NCI-H774 (cell line): ENCODE measurements at regions not wholly inside any gene's neighbourhood (a gene's known extent, or its start where the extent isn't known, plus 50 kb on each side); places are given as distances from the start of the nearest gene placed in this dataset.
"Not testable (repeated sequence)": the region's sequence is repeated elsewhere in the genome, so short reads cannot be mapped to it uniquely, and the experiment has no call there.

Source experiments
- DNase-seq: peaks from one replicate; lab custom pipeline; 2025; lab: John Stamatoyannopoulos, UW

GRCh38 chr5:51165621-51166020, 217.6 kb upstream of the ISL1 start:
- DNase-seq: not testable (repeated sequence)

- DNase-seq: no peak
Measured at GRCh38 chr5:51172903-51173626, 210.2 kb upstream of the ISL1 start.

- DNase-seq: no peak
Measured at GRCh38 chr5:51181208-51181894, 201.9 kb upstream of the ISL1 start.

- DNase-seq: no peak
Measured at GRCh38 chr5:51185850-51186329, 197.4 kb upstream of the ISL1 start.

- no peak for DNase-seq
Measured at GRCh38 chr5:51188001-51188591, 195.2 kb upstream of the ISL1 start.

- DNase-seq: peak; percentile 61
Measured at GRCh38 chr5:51194671-51195070, 188.6 kb upstream of the ISL1 start.

GRCh38 chr5:51201024-51201423, 182.2 kb upstream of the ISL1 start:
- DNase-seq: peak; percentile 10

- DNase-seq: no peak
Measured at GRCh38 chr5:51201708-51202107, 181.5 kb upstream of the ISL1 start.

- DNase-seq: no peak
Measured at GRCh38 chr5:51202161-51202560, 181.1 kb upstream of the ISL1 start.

GRCh38 chr5:51203598-51203997, 179.7 kb upstream of the ISL1 start:
- no peak for DNase-seq

- DNase-seq: no peak
Measured at GRCh38 chr5:51208296-51208695, 175.0 kb upstream of the ISL1 start.

GRCh38 chr5:51214746-51215145, 168.5 kb upstream of the ISL1 start:
- DNase-seq: no peak

- peak; percentile 22 for DNase-seq
Measured at GRCh38 chr5:51225789-51226742, 157.2 kb upstream of the ISL1 start.

- no peak for DNase-seq
Measured at GRCh38 chr5:51227963-51228470, 155.2 kb upstream of the ISL1 start.

GRCh38 chr5:51230336-51230735, 152.9 kb upstream of the ISL1 start:
- no peak for DNase-seq

GRCh38 chr5:51242456-51242855, 140.8 kb upstream of the ISL1 start:
- no peak for DNase-seq

GRCh38 chr5:51250957-51251356, 132.3 kb upstream of the ISL1 start:
- not testable (repeated sequence) for DNase-seq

- DNase-seq: no peak
Measured at GRCh38 chr5:51271261-51271660, 112.0 kb upstream of the ISL1 start.

GRCh38 chr5:51273021-51273420, 110.2 kb upstream of the ISL1 start:
- DNase-seq: no peak

- DNase-seq: no peak
Measured at GRCh38 chr5:51273871-51274270, 109.4 kb upstream of the ISL1 start.

- no peak for DNase-seq
Measured at GRCh38 chr5:51275428-51275827, 107.8 kb upstream of the ISL1 start.

- DNase-seq: no peak
Measured at GRCh38 chr5:51276250-51276649, 107.0 kb upstream of the ISL1 start.
